ENCODE measurements at regions not wholly inside any gene's neighbourhood (a gene's known extent, or its start where the extent isn't known, plus 50 kb on each side); places are given as distances from the start of the nearest gene placed in this dataset.

DNA sequence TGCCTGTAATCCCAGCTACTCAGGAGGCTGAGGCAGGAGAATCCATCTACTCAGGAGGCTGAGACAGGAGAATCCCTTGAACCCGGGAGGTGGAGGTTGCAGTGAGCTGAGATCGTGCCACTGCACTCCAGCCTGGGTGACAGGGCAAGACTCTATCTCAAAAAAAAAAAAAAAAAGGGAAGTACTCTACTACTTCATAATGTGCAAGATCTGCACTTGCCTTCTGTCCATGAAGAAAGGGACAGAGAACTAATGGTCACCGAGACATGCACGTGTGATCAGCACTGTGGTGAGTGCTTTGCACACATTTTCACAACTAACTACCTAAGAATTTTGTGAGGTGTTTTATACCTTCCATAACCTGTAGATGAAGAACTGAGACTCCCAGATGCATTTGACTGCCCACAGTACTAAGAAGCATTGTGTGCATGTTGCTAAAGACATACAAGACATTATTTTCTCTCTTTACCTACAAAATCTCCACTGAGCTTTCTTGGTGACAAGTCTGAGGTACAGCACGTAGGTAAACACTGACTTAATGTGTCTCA, 784.8 kb upstream of the ID2 start:
- TF ChIP-seq POLR2A (IDR thresholded peaks at IDR 0.05; ENCODE audit: low read depth, low read length) (no peak), POLR2AphosphoS5 (IDR thresholded peaks at IDR 0.05; ENCODE audit: low read depth, low read length) (no peak)

All from GM12891 (cell line).